ENCODE measurements at regions not wholly inside any gene's neighbourhood (a gene's known extent, or its start where the extent isn't known, plus 50 kb on each side); places are given as distances from the start of the nearest gene placed in this dataset.

DNA sequence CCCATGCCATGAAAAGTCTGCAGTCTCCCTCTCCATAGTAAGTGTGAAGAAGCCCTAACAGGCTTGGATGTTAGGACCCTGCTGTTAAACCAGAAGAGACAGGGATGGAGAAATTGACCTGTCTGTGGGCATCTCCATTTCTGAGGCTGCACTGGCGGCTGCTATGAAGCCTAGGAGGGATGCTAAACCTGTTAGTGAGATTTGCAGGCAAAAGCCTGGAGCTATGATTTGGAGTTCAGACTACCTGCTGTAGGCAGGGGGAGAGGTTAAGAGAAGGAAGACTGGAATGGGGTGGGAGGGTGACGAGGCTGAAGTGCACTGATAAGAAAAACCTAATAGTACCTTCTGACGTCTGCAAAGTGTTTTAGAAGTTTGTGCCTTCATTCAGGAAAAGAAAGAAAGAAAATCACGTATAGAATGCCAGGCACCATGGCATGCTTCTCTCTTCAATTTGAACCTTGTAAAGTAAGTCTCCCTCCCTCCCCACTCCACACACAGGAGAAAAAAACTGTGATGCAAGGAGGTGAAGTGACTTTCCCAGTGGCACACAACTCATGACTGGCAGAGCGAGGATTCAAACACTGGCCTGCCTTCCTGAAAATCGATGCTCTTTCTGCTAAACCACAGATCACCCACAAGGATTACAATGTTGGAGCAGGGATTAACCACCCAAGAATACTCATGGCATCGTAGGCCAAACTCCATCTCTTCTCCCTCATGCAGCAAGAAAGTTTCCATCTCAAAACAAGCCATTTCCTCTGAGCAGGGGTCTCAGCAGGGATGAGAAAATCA is 98.5 kb upstream of the PKDCC start:
- TF ChIP-seq, protein P1, sequence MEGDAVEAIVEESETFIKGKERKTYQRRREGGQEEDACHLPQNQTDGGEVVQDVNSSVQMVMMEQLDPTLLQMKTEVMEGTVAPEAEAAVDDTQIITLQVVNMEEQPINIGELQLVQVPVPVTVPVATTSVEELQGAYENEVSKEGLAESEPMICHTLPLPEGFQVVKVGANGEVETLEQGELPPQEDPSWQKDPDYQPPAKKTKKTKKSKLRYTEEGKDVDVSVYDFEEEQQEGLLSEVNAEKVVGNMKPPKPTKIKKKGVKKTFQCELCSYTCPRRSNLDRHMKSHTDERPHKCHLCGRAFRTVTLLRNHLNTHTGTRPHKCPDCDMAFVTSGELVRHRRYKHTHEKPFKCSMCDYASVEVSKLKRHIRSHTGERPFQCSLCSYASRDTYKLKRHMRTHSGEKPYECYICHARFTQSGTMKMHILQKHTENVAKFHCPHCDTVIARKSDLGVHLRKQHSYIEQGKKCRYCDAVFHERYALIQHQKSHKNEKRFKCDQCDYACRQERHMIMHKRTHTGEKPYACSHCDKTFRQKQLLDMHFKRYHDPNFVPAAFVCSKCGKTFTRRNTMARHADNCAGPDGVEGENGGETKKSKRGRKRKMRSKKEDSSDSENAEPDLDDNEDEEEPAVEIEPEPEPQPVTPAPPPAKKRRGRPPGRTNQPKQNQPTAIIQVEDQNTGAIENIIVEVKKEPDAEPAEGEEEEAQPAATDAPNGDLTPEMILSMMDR (IDR thresholded peaks at IDR 0.05), result no peak
- no peak for TF ChIP-seq POLR2AphosphoS5 (IDR thresholded peaks at IDR 0.05)
- no peak for TF ChIP-seq EP300 (IDR thresholded peaks at IDR 0.05)
- TF ChIP-seq POLR2A (IDR thresholded peaks at IDR 0.05), result no peak
- Histone ChIP-seq H3K9me3 (no peaks in the 10 kb centered on the region), H3K27ac (no peak overlapping the region), H3K4me1 (peaks cover 0 to 14% (median 5%) of the 10 kb centered on the region in 4 donors), H3K4me3 (no peak overlapping the region), H3K27me3 (peaks cover 0 to 14% (median 0%) of the 10 kb centered on the region in 3 donors), H3K36me3 (no peaks in the 10 kb centered on the region)
- WGBS, 5 donors, result 60 to 74% (median 72%) methylated on average over 7 of the region's 7 CpGs
- intact Hi-C loops (cut with DNase I; ENCODE audit: low total_unique reads), result no loop called here
- DNase-seq, result no peak

DNA sequence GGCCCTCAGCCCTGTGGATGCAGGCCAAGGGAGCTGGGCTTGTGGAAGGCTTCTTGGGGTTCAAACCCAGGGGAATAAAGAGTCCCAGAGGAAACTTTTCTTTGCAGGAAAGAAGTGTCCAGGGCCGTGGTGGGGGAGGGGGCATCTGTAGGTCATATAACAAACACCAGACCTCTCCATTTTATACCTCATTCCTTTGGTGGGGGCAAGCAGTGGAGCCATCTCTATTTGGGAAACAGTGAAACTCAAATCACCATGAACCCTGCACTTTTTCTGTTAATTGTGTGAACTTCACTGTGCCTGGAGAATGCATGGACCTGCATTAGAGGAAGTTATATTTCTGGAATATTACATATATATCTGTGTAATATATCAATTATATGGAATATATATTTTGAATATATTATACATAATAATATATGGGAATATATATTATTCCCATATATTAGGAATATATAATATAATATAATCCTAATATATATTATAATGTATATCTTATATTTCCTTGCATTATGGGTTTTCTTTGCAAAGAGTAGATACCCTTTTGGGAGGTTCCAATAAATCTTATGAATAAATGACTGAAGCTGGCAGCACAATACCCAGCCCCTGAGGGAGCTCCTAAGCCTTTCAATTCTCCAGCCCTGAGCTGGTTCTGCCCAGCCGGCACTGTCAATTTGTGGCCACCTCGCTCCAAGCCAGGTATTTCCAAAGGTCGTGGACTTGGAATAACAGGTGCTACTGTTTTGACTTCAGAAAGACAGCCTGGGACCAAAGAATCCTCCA is 97.7 kb upstream of the PKDCC start:
- TF ChIP-seq EP300 (IDR thresholded peaks at IDR 0.05) (no peak), POLR2AphosphoS5 (IDR thresholded peaks at IDR 0.05) (no peak), POLR2A (IDR thresholded peaks at IDR 0.05) (no peak)
- TF ChIP-seq, protein P1 (IDR thresholded peaks at IDR 0.05), result no peak
- peaks cover 0 to 14% (median 5%) of the 10 kb centered on the region in 4 donors for H3K4me1 ChIP-seq
- H3K27ac ChIP-seq, result no peak overlapping the region
- H3K27me3 ChIP-seq, result peaks cover 0 to 14% (median 0%) of the 10 kb centered on the region in 3 donors
- H3K4me3 ChIP-seq, result no peak overlapping the region
- H3K9me3 ChIP-seq, result no peaks in the 10 kb centered on the region
- 78 to 88% (median 82%) methylated on average over 4 of the region's 4 CpGs for WGBS, 5 donors
- no peak for DNase-seq
- no peaks in the 10 kb centered on the region for H3K36me3 ChIP-seq
- intact Hi-C loops (cut with DNase I; ENCODE audit: low total_unique reads), result no loop called here

DNA sequence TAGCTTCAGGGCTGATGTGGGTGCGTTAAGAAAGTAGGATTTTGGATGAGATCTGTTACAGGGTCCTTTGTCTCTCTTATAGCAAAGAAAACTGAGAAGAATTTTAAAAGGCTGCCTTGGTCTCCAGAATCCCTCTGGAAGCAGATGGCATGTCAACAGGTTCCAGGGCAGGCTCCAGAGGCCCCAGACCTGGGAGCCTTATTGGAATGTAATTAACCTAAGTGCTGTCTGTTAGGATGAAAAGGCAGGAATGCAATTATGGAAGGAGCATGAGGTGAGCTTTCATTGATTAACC is 97.2 kb upstream of the PKDCC start:
- no peak overlapping the region for H3K27ac ChIP-seq
- intact Hi-C loops (cut with DNase I; ENCODE audit: low total_unique reads), result no loop called here
- no peaks in the 10 kb centered on the region for H3K36me3 ChIP-seq
- TF ChIP-seq POLR2AphosphoS5 (IDR thresholded peaks at IDR 0.05) (no peak), POLR2A (IDR thresholded peaks at IDR 0.05) (no peak), EP300 (IDR thresholded peaks at IDR 0.05) (no peak)
- TF ChIP-seq, protein P1 (IDR thresholded peaks at IDR 0.05), result no peak
- no peaks in the 10 kb centered on the region for H3K9me3 ChIP-seq
- no peak overlapping the region for H3K4me3 ChIP-seq
- 73 to 100% (median 95%) methylated on average over 1 of the region's 1 CpG for WGBS, 5 donors
- peaks cover 0 to 14% (median 0%) of the 10 kb centered on the region in 3 donors for H3K27me3 ChIP-seq
- peaks cover 0 to 14% (median 5%) of the 10 kb centered on the region in 4 donors for H3K4me1 ChIP-seq
- DNase-seq, result no peak

DNA sequence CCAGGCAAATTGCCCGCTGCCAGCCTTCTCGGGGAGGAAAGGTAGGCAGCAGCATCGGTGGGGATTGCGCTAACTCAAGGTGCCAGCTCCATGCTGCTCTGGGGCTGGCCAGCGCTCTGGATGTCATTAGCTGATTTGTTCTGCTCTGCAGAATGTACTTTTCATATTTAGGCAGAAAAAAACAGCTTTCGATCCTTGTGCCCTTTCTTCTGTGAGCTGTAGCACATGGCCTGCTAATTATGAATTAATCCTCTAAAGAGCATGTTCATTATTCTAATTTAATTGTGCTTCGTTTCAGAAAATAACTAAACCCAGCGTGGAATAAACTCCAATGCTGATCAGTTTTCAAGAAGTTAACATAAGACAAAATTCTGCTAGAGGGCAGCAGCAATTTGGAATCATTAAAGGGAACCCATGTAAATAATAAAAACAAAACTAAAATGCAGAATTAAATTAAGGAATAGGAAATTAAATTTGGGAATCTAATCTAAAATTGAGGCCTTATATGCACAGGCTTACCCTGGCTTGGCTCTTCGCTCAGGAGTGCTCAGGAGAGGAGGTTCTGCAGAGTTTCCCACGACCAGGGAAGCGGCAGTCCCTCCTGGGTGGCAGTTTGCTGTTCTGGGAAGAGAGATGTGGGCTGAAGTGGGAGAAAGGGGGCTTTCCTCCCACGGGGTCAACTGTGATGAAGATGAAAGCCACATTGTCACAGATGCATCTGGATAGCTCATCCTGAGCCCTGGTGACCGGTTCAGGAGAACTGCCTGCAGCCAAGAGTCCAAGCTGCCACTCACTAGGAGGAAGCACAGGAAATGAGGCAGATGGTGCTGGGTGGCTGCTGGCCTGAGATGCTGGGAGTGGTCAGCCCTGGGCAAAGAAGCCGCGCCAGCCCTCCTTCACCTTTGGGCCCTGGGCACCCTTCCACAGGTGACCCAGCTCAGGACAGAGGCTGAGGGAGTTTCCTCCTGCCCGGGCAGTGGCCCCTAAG is 93.2 kb upstream of the PKDCC start:
- 84 to 88% (median 85%) methylated on average over 16 of the region's 16 CpGs for WGBS, 5 donors
- Histone ChIP-seq H3K4me3 (no peak overlapping the region), H3K36me3 (no peaks in the 10 kb centered on the region), H3K9me3 (no peaks in the 10 kb centered on the region), H3K27ac (no peak overlapping the region), H3K27me3 (no peaks in the 10 kb centered on the region), H3K4me1 (peaks cover 0 to 11% (median 5%) of the 10 kb centered on the region in 4 donors)
- intact Hi-C loops (cut with DNase I; ENCODE audit: low total_unique reads), result no loop called here
- TF ChIP-seq EP300 (IDR thresholded peaks at IDR 0.05), result no peak
- TF ChIP-seq POLR2AphosphoS5 (IDR thresholded peaks at IDR 0.05), result no peak
- no peak for TF ChIP-seq POLR2A (IDR thresholded peaks at IDR 0.05)
- TF ChIP-seq, protein P1 (IDR thresholded peaks at IDR 0.05), result no peak
- no peak for DNase-seq

Measured in stomach (tissue), 8 donors.